ENCODE measurements at regions not wholly inside any gene's neighbourhood (a gene's known extent, or its start where the extent isn't known, plus 50 kb on each side); places are given as distances from the start of the nearest gene placed in this dataset.

GRCh38 chr6:170042123-170042522 lies 248.8 kb downstream of the DLL1 start:
- no peak for TF ChIP-seq POLR2A (IDR thresholded peaks at IDR 0.05)
- no peak for TF ChIP-seq CTCF (IDR thresholded peaks at IDR 0.05)
